DND-41 (cell line): ENCODE measurements at regions not wholly inside any gene's neighbourhood (a gene's known extent, or its start where the extent isn't known, plus 50 kb on each side); places are given as distances from the start of the nearest gene placed in this dataset.

Source experiments
- ATAC-seq: fragments of 200-7000 bp; cut with Tn5 transposase; 3 replicates; pipeline ENCODE4 v1.9.1; 2021; ENCODE audit warnings: low read depth; ENCODE audit not compliant: insufficient read depth
- DNase-seq: peaks from one replicate; pipeline ENCODE4 v3.0.0-alpha.2; 2020
- H2AFZ ChIP-seq: 2 replicates; pipeline ENCODE4 v1.6.0; 2012; ENCODE audit warnings: low read depth, low read length
- H3K27ac ChIP-seq: 2 replicates; pipeline ENCODE4 v1.5.1; 2012; ENCODE audit warnings: low read length, inconsistent platforms
- H3K27me3 ChIP-seq: fragments of 200-600 bp; sonication (generic); 2 replicates; pipeline ENCODE4 v1.6.0; 2012; ENCODE audit warnings: low read length, mild to moderate bottlenecking, inconsistent platforms; ENCODE audit not compliant: insufficient read depth, poor library complexity
- H3K36me3 ChIP-seq: 2 replicates; pipeline ENCODE4 v1.5.1; 2012; ENCODE audit warnings: low read length, inconsistent platforms; ENCODE audit not compliant: insufficient read depth
- H3K4me1 ChIP-seq: 2 replicates; pipeline ENCODE4 v1.5.1; 2012; ENCODE audit warnings: mild to moderate bottlenecking, low read length; ENCODE audit not compliant: insufficient read depth
- H3K4me2 ChIP-seq: 2 replicates; pipeline ENCODE4 v1.6.0; 2012; ENCODE audit warnings: mild to moderate bottlenecking, moderate library complexity, low read length, inconsistent platforms; ENCODE audit not compliant: insufficient read depth
- H3K4me3 ChIP-seq, 2 experiments: fragments of 200-600 bp in 1 of 2; shearing (Covaris generic) in 1 of 2; 2 replicates each; pipeline ENCODE4 v1.5.1; 2012 to 2016; ENCODE audit warnings: inconsistent platforms in 2 of 2, low read length in 2 of 2, mild to moderate bottlenecking in 2 of 2, low read depth in 1 of 2, moderate library complexity in 1 of 2
- H3K79me2 ChIP-seq: 2 replicates; pipeline ENCODE4 v1.6.0; 2012; ENCODE audit warnings: low read length, inconsistent platforms; ENCODE audit not compliant: insufficient read depth
- H3K9ac ChIP-seq: 2 replicates; pipeline ENCODE4 v1.6.0; 2012; ENCODE audit warnings: low read depth, mild to moderate bottlenecking, inconsistent platforms, low read length, moderate library complexity
- H3K9me3 ChIP-seq: 2 replicates; pipeline ENCODE4 v1.5.1; 2012; ENCODE audit warnings: low read length, moderate library complexity, mild to moderate bottlenecking, inconsistent platforms; ENCODE audit not compliant: insufficient read depth, severe bottlenecking
- H4K20me1 ChIP-seq: 2 replicates; pipeline ENCODE4 v1.6.0; 2012; ENCODE audit warnings: low read length; ENCODE audit not compliant: insufficient read depth
- CTCF ChIP-seq: IDR thresholded peaks from 2 replicates; pipeline ENCODE4 v1.5.1; 2012; ENCODE audit warnings: borderline replicate concordance, low read length, moderate library complexity, mild to moderate bottlenecking; ENCODE audit not compliant: poor library complexity, severe bottlenecking; ENCODE audit errors: extremely low read depth
- EZH2 ChIP-seq: IDR thresholded peaks from 3 replicates; pipeline ENCODE4 v1.6.1; 2012; ENCODE audit warnings: borderline replicate concordance, low read depth, mild to moderate bottlenecking, moderate library complexity, low read length, inconsistent platforms; ENCODE audit not compliant: severe bottlenecking

- Histone ChIP-seq H3K27me3 (no peaks in the 10 kb centered on the region), H3K9me3 (no peaks in the 10 kb centered on the region), H2AFZ (no peak overlapping the region), H3K4me3 (no peak overlapping the region), H4K20me1 (no peaks in the 10 kb centered on the region), H3K4me1 (no peaks in the 10 kb centered on the region), H3K36me3 (no peaks in the 10 kb centered on the region), H3K9ac (no peak overlapping the region), H3K27ac (no peak overlapping the region), H3K79me2 (no peaks in the 10 kb centered on the region), H3K4me2 (no peak overlapping the region)
- TF ChIP-seq CTCF (no peak), EZH2 (no peak)
- ATAC-seq (no peak), DNase-seq (no peak)
These were observed 139.5 kb upstream of the KCNK2 start for GRCh38 chr1:214943054-214943453.

DNA sequence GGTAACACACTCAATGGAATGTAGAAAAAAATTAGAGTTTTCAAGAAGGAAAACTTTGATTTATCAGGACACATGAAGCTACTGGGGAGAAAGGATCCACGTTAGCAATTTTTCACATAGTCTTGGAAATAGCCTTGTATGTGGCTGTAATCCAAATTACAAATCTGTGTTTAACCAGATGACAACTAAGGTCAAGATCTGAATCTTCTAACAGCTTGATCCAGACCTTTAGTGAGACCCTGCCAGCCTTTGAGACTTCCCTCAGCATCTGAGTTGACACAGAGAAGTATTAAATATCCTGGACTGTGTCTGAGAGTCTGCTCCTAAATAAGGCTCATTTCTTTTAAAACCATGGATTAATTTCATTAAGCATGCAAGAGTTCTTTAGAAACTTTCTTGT lies 135.9 kb upstream of the KCNK2 start:
- TF ChIP-seq CTCF, result no peak
- TF ChIP-seq EZH2, result no peak
- Histone ChIP-seq H3K27me3 (no peaks in the 10 kb centered on the region), H3K4me3 (no peak overlapping the region), H3K4me1 (no peaks in the 10 kb centered on the region), H2AFZ (no peak overlapping the region), H3K9me3 (no peaks in the 10 kb centered on the region), H4K20me1 (no peaks in the 10 kb centered on the region), H3K4me2 (no peak overlapping the region), H3K9ac (no peak overlapping the region), H3K27ac (no peak overlapping the region), H3K36me3 (no peaks in the 10 kb centered on the region), H3K79me2 (no peaks in the 10 kb centered on the region)
- DNase-seq (no peak), ATAC-seq (no peak)

GRCh38 chr1:214952648-214953047 lies 129.9 kb upstream of the KCNK2 start:
- DNase-seq, result no peak
- no peak for TF ChIP-seq EZH2
- TF ChIP-seq CTCF, result no peak
- H3K9me3 ChIP-seq, result no peaks in the 10 kb centered on the region
- H3K36me3 ChIP-seq, result no peaks in the 10 kb centered on the region
- H3K27me3 ChIP-seq, result no peaks in the 10 kb centered on the region
- H2AFZ ChIP-seq, result no peak overlapping the region
- no peaks in the 10 kb centered on the region for H4K20me1 ChIP-seq
- H3K4me2 ChIP-seq, result no peak overlapping the region
- H3K9ac ChIP-seq, result no peak overlapping the region
- no peaks in the 10 kb centered on the region for H3K79me2 ChIP-seq
- ATAC-seq, result no peak
- no peak overlapping the region for H3K27ac ChIP-seq
- H3K4me3 ChIP-seq, result no peak overlapping the region
- no peaks in the 10 kb centered on the region for H3K4me1 ChIP-seq

GRCh38 chr1:214953901-214954616 lies 128.5 kb upstream of the KCNK2 start:
- TF ChIP-seq EZH2 (no peak), CTCF (no peak)
- Histone ChIP-seq H3K4me2 (no peak overlapping the region), H4K20me1 (no peaks in the 10 kb centered on the region), H3K36me3 (no peaks in the 10 kb centered on the region), H3K4me3 (no peak overlapping the region), H3K79me2 (no peaks in the 10 kb centered on the region), H3K4me1 (no peaks in the 10 kb centered on the region), H2AFZ (no peak overlapping the region), H3K9ac (no peak overlapping the region), H3K27ac (no peak overlapping the region), H3K9me3 (no peaks in the 10 kb centered on the region), H3K27me3 (no peaks in the 10 kb centered on the region)
- DNase-seq (no peak), ATAC-seq (no peak)
